Kidney epithelial cell (primary cell): ENCODE measurements at regions not wholly inside any gene's neighbourhood (a gene's known extent, or its start where the extent isn't known, plus 50 kb on each side); places are given as distances from the start of the nearest gene placed in this dataset.

Source experiments
- DNase-seq: peaks from one replicate; pipeline ENCODE4 v3.0.0-alpha.2; 2010; ENCODE audit warnings: low read depth
- H3K27me3 ChIP-seq: 2 replicates; pipeline ENCODE4 v1.6.0; 2011; ENCODE audit warnings: low read length; ENCODE audit not compliant: control insufficient read depth, insufficient read depth
- H3K36me3 ChIP-seq: 2 replicates; pipeline ENCODE4 v1.5.1; 2011; ENCODE audit warnings: low read length; ENCODE audit not compliant: control insufficient read depth, insufficient read depth
- H3K4me3 ChIP-seq: 2 replicates; pipeline ENCODE4 v1.5.1; 2011; ENCODE audit warnings: low read depth, mild to moderate bottlenecking, control low read depth, low read length
- CTCF ChIP-seq: IDR thresholded peaks from 2 replicates; pipeline ENCODE4 v1.5.1; 2011; ENCODE audit warnings: mild to moderate bottlenecking, moderate library complexity, low read length, control low read depth, inconsistent platforms; ENCODE audit not compliant: insufficient read depth, poor library complexity, severe bottlenecking

GRCh38 chr1:9439074-9439761 is 100.0 kb upstream of the SLC25A33 start:
- Histone ChIP-seq H3K27me3 (no peaks in the 10 kb centered on the region), H3K4me3 (no peak overlapping the region), H3K36me3 (no peaks in the 10 kb centered on the region)
- TF ChIP-seq CTCF, result no peak
- no peak for DNase-seq

GRCh38 chr1:9440261-9440660 is 99.0 kb upstream of the SLC25A33 start:
- DNase-seq, result no peak
- TF ChIP-seq CTCF, result no peak
- no peak overlapping the region for H3K4me3 ChIP-seq
- H3K36me3 ChIP-seq, result no peaks in the 10 kb centered on the region
- no peaks in the 10 kb centered on the region for H3K27me3 ChIP-seq

GRCh38 chr1:9440763-9441194 is 98.5 kb upstream of the SLC25A33 start:
- Histone ChIP-seq H3K27me3 (no peaks in the 10 kb centered on the region), H3K4me3 (no peak overlapping the region), H3K36me3 (no peaks in the 10 kb centered on the region)
- no peak for DNase-seq
- no peak for TF ChIP-seq CTCF

DNA sequence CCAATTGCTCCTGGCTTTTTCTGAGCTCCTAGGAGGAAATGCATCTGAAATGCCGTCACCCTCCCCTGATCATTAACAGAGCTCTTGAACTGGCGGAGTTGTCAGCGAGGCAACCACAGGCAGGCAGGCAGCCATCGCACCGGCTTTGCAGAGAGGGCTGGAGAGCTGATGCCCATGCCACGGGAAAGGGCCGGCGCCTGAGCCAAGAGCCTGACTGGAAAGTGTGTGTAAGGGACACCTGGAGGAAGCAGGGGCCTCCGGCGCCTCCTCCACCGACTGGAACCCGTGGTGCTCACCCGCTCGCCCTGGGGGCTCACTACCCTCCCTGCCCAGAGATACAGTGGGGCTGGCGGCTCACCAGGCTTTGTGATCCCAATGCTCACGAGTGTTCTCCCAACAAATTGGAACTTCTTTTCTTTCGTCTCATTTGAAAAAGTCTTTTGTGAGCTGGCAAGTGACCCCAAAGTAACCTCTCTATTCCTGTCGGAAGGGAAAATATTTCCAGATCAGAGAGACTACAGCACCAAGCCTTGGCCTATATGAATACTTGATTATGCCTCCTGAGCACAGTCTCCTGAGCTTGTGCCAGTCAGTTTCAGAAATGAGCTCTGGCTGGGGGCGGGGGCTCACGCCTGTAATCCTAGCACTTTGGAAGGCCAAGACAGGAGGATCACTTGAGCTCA is 97.7 kb upstream of the SLC25A33 start:
- no peak for TF ChIP-seq CTCF
- DNase-seq, result peak; percentile 79

DNA sequence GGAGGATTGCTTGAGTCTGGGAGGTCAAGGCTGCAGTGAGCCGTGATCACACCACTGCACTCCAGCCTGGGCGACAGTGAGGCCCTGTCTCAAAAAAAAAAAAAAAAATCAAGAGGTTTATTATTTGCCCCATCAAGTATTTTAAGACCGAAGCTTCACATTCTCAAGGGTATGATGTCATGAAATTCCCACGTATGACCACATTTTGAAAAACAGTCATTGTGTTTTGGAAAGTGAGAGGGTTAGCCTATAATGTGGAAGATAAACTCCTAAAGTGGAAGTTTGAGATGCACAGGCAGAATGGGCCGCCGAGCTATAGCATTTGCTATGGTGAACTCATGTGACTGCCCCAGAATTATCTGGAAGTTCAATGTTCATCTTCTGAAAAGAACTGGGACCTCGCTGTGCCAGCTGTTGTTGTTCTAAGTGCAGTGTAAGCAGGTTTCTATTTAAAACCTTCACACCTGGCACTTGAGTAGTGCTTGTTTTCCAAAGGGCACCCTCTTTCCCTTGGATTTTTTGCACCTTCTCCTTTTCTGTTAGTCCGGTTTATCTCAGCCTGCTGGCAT is 96.9 kb upstream of the SLC25A33 start:
- no peak for DNase-seq
- TF ChIP-seq CTCF, result no peak
- H3K27me3 ChIP-seq, result no peaks in the 10 kb centered on the region
- H3K36me3 ChIP-seq, result no peaks in the 10 kb centered on the region
- no peak overlapping the region for H3K4me3 ChIP-seq

More for the DNA sequence above, 97.7 kb upstream of the SLC25A33 start:
- H3K4me3 ChIP-seq, result no peak overlapping the region
- no peaks in the 10 kb centered on the region for H3K27me3 ChIP-seq
- no peaks in the 10 kb centered on the region for H3K36me3 ChIP-seq
